HG03064 (cell line): ENCODE measurements at regions not wholly inside any gene's neighbourhood (a gene's known extent, or its start where the extent isn't known, plus 50 kb on each side); places are given as distances from the start of the nearest gene placed in this dataset.

Experiments used
- ATAC-seq: cut with Tn5 transposase; IDR thresholded peaks from one replicate; pipeline ENCODE4 v1.9.1; 2021; ENCODE audit warnings: low read depth; ENCODE audit not compliant: unreplicated experiment

DNA sequence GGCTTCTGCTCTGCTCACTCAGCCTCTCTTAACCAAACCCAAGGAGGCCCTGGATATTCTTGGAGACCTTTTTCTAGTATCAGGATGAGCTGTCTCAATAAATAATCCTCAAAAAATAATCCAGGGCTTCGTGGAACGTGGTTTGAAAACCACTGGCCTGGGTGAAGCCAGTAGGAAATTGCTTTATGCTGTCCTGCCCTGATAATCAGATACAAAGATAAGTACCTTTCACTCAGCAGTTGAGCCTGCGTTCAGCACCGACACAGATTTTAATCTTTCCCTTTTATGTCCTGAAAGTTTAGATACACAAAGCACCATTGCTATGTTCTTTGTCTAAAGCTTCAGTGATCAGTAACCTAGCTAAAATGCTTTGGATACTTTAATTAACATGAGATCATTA lies 460.0 kb downstream of the RFC3 start:
- ATAC-seq, result no peak

- no peak for ATAC-seq
Measured at GRCh38 chr13:34278780-34279179, 460.8 kb downstream of the RFC3 start.

DNA sequence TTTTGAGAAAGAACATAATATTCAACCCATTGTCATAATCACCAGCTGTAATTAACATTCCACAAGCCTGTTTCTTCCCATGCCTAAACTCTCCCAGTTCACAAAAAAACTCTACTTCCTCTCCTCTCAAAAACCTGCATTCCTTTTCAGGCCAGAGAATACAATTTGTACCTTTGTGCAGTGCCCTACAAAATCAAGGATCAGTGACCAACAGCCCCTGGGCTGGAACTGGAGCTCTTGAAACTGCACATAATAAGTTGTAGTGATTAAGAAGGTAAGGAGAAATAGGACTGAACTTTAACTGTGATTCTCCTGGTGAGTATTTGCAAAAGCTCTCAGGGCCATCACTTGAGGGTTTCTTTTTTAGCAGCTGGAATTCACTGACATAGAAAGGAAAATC lies 472.7 kb downstream of the RFC3 start:
- ATAC-seq, result no peak

DNA sequence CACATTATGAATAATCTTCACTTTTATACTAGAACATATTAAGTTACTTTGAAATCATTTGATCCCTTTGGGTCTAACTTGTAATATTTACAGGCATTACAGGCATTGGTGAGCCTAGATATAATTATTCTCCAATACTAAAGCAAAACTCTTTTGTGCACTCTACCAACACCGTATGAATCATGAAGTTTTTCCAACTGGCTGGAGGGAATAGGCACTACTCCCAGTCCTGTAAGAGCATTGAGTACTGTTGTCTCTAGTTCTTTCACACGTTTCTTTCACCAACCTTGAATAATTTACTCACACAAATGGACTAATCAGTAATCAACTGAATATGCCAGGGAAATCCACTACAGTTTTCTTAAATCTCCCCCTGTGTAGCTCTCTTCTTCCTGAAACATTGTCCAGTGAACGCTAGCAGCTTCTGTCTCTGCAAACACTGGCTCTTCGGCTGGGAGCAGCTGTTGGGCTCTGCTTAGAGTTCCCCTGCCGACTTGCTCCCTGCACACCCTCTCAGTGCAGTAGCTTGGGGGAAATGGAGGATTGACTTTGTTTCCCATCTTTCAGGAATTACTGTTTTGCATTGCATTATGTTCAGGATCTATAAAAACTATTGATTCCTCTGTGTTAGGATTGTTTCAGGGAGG lies 476.7 kb downstream of the RFC3 start:
- ATAC-seq, result no peak

DNA sequence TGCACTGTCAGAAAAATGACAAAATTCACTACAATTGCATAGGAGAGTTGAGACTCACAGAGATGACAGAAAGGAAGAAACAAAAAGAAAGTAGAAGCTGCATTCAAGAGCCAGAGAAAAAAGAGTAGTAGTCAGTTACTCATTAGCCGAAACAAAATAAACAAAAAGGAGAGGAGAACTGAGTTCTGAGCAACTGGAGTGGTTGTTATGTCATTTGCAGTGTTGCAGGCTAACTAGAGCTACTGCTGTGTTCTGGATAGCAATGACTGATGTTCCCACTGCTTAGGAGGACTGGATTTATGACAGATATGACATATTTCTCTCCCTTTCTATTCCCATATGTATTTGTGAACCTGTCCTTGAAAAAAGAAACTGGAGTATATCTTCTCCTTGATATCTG lies 482.6 kb downstream of the RFC3 start:
- ATAC-seq, result no peak

GRCh38 chr13:34302596-34302995 lies 484.6 kb downstream of the RFC3 start:
- no peak for ATAC-seq

DNA sequence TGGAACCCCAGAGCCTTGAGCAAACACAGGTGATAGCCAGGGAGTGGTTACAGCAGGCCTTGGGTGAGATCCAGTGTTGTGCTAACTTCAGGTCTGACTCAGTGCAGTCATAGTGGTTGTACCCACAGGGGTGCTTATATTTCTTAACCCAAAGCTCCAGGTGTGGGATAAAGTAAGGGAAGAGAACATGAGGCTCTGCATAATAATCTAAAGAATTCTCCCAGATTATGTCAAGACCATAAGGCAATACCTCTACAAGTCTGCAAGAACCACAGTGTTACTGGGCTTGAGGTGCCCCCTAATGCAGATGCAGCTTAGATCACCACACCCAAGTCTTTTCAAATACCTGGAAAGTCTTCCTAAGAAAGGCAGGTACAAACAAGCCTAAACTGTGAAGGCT lies 485.4 kb downstream of the RFC3 start:
- no peak for ATAC-seq

GRCh38 chr13:34307607-34308006 lies 489.7 kb downstream of the RFC3 start:
- no peak for ATAC-seq

DNA sequence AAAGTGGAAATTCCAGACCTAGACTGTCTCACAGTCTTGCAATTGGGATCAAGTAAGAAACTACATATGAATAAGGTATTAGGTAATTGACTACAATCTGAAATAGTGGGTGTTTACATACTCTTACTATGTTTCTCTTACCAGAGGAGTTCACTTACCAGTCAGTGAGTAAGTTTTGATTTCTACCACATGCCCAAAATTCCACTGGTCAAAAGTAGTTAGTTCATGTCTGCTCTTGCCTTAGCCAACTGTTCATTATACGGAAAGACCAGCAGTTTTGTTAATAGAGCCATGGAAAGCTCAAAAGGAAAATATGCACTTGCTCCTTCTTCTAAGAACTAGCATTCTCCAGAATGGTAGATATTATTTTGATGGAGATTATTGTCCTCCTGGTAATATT lies 490.8 kb downstream of the RFC3 start:
- no peak for ATAC-seq

- no peak for ATAC-seq
Measured at GRCh38 chr13:34310539-34310938, 492.6 kb downstream of the RFC3 start.

GRCh38 chr13:34311251-34311650 lies 493.3 kb downstream of the RFC3 start:
- no peak for ATAC-seq

DNA sequence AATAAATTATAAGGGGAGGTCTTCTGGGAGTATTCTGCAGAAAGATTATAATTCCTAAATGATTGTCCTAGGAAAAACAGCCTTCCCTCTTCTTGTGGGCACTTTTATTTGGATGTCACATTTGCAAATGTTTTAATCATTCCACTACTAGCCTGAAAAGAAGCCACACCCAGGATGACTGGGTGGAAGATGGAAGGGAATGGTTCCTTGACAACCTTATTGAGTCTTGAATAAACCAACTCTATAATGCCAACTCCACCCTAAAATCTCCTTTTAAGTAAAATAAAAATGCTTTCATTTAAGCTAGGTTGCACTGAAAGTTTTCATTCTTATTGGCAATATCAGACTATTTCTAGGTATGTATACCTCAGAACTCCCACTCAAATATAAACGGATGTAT lies 494.6 kb downstream of the RFC3 start:
- ATAC-seq, result no peak

- ATAC-seq, result no peak
Measured at GRCh38 chr13:34320084-34320483, 502.1 kb downstream of the RFC3 start.

DNA sequence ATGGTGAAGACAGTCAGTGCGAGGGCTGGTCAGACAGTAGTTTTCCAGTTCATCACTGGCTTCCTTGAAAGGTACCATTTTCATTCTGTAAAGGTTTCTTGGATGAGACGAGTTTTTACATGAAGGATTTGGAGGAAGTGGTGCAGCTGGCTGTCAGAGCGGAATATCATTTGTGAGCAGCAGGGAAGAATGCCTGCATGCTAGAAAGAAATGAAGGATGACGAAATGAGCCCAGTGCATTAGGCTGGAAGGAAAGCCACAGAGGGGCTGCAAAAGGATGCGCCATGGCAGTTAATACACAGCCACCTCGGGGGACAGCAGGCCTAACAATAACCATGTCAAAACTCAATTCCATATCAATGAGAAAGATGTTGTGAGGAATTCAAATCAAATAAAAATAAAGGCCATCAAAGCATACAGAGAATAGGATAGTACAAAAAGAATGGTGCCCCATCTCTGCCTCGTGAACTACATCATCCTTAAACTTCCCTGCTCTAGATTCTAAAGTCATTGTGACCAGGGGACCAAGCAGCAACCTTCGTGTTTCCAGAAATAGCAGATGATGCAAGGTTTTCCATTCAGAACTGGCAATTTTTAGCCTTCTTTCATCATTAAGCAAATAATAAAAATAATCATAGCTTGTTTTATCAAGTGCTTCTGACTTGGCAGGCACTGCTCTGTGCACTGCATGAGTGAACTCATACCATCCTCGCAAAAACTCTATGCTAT lies 504.2 kb downstream of the RFC3 start:
- no peak for ATAC-seq

DNA sequence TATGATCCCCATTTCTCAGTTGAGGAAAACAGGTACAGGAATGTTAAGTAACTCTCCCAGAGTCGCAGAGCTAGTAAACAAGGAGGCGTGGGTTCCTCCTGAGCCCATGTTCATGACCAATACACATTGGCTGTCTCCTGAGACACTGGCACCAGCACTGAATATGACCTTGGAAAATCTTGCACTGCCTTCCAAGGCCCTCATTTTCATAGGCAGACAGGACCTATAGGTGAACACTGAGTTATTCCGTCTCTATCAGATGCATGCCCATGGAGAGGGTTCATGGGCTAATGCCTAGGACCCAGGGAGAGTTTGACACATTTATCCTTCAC lies 504.8 kb downstream of the RFC3 start:
- no peak for ATAC-seq

GRCh38 chr13:34335014-34336007 lies 517.4 kb downstream of the RFC3 start:
- ATAC-seq, result no peak

DNA sequence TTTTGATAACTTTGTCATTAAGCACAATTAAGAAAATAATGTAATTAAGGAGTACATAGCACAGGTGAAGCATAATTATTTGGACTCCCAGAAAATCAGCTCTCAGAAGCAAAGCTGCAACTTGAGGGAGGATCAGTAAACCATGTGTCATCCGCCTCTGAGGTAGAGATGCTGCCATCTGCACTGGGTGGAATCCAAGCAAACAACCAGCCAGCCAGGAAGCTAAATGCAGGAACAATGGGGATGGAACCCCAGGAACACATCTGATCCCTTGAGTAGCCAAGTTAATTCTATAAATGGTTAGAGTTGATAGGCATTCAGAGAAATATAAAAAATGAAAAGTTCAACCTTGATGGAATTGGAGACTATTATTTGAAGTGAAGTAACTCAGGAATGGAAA lies 520.2 kb downstream of the RFC3 start:
- no peak for ATAC-seq

DNA sequence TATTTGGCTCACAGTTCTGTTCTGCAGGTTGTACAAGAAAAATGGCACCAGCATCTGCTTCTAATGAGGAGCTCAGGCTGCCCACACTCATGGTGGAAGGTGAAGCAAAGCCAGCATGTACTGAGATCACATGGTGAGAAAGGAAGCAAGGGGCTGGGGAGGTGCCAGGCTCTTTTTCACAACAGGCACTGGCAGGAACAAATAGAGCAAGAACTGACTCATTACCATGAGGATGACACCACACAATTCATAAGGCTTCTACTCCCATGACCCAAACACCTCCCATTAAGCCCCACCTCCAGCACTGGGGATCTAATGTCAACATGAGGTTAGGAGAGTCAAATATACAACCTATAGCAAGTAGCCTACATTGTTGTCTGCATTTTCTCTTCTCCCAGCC lies 522.6 kb downstream of the RFC3 start:
- ATAC-seq, result no peak

DNA sequence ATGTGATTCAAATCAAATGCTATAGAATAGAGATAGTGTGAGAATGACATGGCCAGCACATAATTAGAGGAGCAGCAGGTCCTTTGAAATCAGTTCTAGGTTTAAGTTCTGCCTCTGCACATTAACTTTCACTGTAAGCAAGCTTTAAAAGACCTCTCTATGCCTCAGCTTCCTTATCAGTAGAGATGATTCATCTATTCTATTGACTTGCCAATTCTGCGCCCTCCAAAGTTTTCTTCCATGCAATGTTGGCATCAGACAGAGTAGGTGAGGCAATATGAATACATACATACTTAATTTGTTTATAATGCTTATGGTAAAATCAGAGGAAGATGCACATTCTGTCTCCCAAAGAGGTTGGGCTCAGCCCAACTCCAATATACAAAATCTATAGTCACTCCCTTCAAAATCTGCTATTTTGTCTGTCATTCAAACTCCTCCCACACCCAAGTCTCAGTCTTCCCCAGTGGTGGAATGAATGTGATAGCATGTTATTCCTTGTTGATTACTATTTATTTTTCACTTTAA lies 525.5 kb downstream of the RFC3 start:
- no peak for ATAC-seq

- no peak for ATAC-seq
Measured at GRCh38 chr13:34344816-34345215, 526.9 kb downstream of the RFC3 start.

DNA sequence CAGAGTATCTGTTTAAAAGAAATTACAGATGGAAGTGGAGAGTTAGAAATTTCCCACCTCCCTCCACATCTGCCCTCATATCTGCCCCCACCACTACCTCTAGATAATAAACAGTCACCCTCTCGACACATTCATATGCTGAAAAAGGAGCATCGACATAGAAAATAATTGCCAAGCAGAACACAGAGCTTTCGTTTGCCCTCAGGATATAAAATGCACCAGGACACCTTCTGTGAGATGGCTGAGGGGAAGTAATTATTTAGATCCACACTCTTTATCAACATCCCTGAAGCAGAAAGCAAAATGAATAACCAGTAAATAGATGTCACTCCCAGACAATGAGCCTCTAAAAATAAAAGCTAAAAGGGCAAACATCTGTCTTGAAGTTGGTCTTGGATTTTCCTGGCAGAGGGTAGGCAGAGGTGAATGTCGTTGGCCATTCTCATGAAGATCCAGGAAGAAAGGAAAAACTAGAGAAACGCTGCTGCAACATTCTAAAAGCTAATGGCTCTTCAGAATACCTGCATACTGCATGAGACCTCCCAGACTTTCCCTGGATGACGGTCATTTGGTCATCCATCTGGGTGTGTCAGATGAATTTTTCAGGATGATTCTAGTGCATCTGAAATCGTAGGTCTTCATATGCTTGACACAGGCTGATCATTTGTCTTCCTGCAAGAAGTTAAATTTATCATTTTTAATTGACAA lies 527.5 kb downstream of the RFC3 start:
- no peak for ATAC-seq
